ENCODE measurements at regions not wholly inside any gene's neighbourhood (a gene's known extent, or its start where the extent isn't known, plus 50 kb on each side); places are given as distances from the start of the nearest gene placed in this dataset.

DNA sequence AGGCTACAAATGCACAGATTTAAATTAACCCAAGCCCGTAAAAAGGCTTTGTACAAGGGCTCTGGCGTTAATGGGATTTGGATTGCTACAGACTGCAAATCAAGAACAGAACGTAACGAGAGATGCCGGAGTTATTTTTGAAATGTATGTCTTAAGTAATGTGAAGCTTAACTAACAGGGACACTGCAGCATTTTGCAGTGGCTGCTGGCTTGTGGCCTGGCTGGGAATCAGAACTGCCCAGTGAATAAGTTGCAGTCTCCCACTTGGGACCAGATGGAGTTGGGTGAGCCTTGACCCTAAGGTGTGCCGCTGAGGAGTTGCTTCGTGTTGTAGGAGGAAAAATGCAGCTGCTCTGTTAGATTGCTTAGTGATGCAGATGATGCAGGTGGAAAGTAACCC, 318.4 kb downstream of the DHX15 start (continued):
- TF ChIP-seq, protein P1, sequence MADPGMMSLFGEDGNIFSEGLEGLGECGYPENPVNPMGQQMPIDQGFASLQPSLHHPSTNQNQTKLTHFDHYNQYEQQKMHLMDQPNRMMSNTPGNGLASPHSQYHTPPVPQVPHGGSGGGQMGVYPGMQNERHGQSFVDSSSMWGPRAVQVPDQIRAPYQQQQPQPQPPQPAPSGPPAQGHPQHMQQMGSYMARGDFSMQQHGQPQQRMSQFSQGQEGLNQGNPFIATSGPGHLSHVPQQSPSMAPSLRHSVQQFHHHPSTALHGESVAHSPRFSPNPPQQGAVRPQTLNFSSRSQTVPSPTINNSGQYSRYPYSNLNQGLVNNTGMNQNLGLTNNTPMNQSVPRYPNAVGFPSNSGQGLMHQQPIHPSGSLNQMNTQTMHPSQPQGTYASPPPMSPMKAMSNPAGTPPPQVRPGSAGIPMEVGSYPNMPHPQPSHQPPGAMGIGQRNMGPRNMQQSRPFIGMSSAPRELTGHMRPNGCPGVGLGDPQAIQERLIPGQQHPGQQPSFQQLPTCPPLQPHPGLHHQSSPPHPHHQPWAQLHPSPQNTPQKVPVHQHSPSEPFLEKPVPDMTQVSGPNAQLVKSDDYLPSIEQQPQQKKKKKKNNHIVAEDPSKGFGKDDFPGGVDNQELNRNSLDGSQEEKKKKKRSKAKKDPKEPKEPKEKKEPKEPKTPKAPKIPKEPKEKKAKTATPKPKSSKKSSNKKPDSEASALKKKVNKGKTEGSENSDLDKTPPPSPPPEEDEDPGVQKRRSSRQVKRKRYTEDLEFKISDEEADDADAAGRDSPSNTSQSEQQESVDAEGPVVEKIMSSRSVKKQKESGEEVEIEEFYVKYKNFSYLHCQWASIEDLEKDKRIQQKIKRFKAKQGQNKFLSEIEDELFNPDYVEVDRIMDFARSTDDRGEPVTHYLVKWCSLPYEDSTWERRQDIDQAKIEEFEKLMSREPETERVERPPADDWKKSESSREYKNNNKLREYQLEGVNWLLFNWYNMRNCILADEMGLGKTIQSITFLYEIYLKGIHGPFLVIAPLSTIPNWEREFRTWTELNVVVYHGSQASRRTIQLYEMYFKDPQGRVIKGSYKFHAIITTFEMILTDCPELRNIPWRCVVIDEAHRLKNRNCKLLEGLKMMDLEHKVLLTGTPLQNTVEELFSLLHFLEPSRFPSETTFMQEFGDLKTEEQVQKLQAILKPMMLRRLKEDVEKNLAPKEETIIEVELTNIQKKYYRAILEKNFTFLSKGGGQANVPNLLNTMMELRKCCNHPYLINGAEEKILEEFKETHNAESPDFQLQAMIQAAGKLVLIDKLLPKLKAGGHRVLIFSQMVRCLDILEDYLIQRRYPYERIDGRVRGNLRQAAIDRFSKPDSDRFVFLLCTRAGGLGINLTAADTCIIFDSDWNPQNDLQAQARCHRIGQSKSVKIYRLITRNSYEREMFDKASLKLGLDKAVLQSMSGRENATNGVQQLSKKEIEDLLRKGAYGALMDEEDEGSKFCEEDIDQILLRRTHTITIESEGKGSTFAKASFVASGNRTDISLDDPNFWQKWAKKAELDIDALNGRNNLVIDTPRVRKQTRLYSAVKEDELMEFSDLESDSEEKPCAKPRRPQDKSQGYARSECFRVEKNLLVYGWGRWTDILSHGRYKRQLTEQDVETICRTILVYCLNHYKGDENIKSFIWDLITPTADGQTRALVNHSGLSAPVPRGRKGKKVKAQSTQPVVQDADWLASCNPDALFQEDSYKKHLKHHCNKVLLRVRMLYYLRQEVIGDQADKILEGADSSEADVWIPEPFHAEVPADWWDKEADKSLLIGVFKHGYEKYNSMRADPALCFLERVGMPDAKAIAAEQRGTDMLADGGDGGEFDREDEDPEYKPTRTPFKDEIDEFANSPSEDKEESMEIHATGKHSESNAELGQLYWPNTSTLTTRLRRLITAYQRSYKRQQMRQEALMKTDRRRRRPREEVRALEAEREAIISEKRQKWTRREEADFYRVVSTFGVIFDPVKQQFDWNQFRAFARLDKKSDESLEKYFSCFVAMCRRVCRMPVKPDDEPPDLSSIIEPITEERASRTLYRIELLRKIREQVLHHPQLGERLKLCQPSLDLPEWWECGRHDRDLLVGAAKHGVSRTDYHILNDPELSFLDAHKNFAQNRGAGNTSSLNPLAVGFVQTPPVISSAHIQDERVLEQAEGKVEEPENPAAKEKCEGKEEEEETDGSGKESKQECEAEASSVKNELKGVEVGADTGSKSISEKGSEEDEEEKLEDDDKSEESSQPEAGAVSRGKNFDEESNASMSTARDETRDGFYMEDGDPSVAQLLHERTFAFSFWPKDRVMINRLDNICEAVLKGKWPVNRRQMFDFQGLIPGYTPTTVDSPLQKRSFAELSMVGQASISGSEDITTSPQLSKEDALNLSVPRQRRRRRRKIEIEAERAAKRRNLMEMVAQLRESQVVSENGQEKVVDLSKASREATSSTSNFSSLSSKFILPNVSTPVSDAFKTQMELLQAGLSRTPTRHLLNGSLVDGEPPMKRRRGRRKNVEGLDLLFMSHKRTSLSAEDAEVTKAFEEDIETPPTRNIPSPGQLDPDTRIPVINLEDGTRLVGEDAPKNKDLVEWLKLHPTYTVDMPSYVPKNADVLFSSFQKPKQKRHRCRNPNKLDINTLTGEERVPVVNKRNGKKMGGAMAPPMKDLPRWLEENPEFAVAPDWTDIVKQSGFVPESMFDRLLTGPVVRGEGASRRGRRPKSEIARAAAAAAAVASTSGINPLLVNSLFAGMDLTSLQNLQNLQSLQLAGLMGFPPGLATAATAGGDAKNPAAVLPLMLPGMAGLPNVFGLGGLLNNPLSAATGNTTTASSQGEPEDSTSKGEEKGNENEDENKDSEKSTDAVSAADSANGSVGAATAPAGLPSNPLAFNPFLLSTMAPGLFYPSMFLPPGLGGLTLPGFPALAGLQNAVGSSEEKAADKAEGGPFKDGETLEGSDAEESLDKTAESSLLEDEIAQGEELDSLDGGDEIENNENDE (IDR thresholded peaks at IDR 0.05; ENCODE audit: insufficient replicate concordance, low read length): no peak
- TF ChIP-seq SP1 (IDR thresholded peaks at IDR 0.05; ENCODE audit: low read depth, low read length) (no peak), POLR2A (IDR thresholded peaks at IDR 0.05; ENCODE audit: control extremely low read depth in 1 of 2, low read depth in 2 of 2, low read length in 2 of 2) (no peak), HDAC6 (IDR thresholded peaks at IDR 0.05; ENCODE audit: low read depth, low read length) (no peak), MAFK (IDR thresholded peaks at IDR 0.05; ENCODE audit: low read depth, low read length) (no peak), JUN (IDR thresholded peaks at IDR 0.05; ENCODE audit: low read depth, low read length) (no peak), YY1 (IDR thresholded peaks at IDR 0.05; ENCODE audit: low read depth, low read length) (no peak), JUND (IDR thresholded peaks at IDR 0.05; ENCODE audit: low read length) (no peak), GABPA (IDR thresholded peaks at IDR 0.05; ENCODE audit: borderline replicate concordance, insufficient read depth, low read length) (no peak), GTF2F1 (IDR thresholded peaks at IDR 0.05; ENCODE audit: borderline replicate concordance, low read depth, low read length) (no peak), SIRT6 (IDR thresholded peaks at IDR 0.05; ENCODE audit: low read length) (no peak), SIX5 (IDR thresholded peaks at IDR 0.05; ENCODE audit: low read depth, low read length) (no peak), SP2 (IDR thresholded peaks at IDR 0.05; ENCODE audit: low read length) (no peak), POLR2AphosphoS5 (IDR thresholded peaks at IDR 0.05; ENCODE audit: low read depth, low read length) (no peak)
